ENCODE measurements at regions not wholly inside any gene's neighbourhood (a gene's known extent, or its start where the extent isn't known, plus 50 kb on each side); places are given as distances from the start of the nearest gene placed in this dataset.

DNA sequence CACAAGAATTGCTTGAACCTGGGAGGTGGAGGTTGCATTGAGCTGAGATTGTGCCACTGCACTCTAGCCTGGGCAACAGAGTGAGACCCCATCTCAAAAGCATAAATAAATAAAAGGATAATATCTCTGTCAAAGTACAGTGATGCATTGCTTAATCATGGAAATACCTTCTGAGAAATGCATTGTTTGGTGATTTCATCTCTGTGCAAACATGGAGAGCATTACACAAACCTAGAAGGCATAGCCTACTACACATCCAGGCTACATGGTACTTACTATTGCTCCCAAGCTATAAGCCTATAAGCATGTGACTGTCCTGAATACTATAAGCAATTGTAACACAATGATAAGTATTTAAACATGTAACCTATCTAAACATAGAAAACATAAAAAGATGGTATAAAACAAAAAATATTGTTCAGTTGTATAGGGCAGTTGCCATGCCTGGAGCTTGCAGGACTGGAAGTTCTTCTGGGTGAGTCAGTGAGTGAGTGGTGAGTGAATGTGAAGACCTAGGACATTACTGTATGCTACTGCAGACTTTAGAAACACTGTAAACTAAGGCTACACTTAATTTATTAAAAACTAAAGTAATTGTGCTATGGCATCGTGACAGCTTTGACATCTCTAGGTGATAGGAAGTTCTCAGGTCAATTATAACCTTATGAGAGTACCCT is 93.6 kb upstream of the SNRPN start:
- Histone ChIP-seq H3K27me3 (no peaks in the 10 kb centered on the region), H3K27ac (no peak overlapping the region), H3K4me1 (ENCODE audit: insufficient read depth) (no peaks in the 10 kb centered on the region), H3K9me2 (replicated peaks; ENCODE audit: insufficient read depth) (no peaks in the 10 kb centered on the region), H2AFZ (no peak overlapping the region), H3K9me3 (ENCODE audit: low read depth) (no peaks in the 10 kb centered on the region), H3K4me3 (no peak overlapping the region), H4K20me1 (ENCODE audit: insufficient read depth, poor library complexity, severe bottlenecking) (no peaks in the 10 kb centered on the region), H3K4me2 (no peak overlapping the region), H3K79me2 (no peaks in the 10 kb centered on the region), H3K36me3 (replicated peaks; ENCODE audit: insufficient read depth, low read depth) (no peaks in the 10 kb centered on the region)
- DNase-seq (ENCODE audit: low spot score) = no peak
- TF ChIP-seq, protein P1, sequence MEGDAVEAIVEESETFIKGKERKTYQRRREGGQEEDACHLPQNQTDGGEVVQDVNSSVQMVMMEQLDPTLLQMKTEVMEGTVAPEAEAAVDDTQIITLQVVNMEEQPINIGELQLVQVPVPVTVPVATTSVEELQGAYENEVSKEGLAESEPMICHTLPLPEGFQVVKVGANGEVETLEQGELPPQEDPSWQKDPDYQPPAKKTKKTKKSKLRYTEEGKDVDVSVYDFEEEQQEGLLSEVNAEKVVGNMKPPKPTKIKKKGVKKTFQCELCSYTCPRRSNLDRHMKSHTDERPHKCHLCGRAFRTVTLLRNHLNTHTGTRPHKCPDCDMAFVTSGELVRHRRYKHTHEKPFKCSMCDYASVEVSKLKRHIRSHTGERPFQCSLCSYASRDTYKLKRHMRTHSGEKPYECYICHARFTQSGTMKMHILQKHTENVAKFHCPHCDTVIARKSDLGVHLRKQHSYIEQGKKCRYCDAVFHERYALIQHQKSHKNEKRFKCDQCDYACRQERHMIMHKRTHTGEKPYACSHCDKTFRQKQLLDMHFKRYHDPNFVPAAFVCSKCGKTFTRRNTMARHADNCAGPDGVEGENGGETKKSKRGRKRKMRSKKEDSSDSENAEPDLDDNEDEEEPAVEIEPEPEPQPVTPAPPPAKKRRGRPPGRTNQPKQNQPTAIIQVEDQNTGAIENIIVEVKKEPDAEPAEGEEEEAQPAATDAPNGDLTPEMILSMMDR (IDR thresholded peaks at IDR 0.05; ENCODE audit: poor library complexity) = no peak
- TF ChIP-seq EZH2phosphoT487 (IDR thresholded peaks at IDR 0.05; ENCODE audit: low read depth, severe bottlenecking, unreplicated experiment) (no peak), EZH2 (IDR thresholded peaks at IDR 0.05; ENCODE audit: borderline replicate concordance) (no peak)
- WGBS (ENCODE audit: low lambda C conversion rate, missing lambda C conversion rate) = 69% methylated on average over 1 of the region's 1 CpG

DNA sequence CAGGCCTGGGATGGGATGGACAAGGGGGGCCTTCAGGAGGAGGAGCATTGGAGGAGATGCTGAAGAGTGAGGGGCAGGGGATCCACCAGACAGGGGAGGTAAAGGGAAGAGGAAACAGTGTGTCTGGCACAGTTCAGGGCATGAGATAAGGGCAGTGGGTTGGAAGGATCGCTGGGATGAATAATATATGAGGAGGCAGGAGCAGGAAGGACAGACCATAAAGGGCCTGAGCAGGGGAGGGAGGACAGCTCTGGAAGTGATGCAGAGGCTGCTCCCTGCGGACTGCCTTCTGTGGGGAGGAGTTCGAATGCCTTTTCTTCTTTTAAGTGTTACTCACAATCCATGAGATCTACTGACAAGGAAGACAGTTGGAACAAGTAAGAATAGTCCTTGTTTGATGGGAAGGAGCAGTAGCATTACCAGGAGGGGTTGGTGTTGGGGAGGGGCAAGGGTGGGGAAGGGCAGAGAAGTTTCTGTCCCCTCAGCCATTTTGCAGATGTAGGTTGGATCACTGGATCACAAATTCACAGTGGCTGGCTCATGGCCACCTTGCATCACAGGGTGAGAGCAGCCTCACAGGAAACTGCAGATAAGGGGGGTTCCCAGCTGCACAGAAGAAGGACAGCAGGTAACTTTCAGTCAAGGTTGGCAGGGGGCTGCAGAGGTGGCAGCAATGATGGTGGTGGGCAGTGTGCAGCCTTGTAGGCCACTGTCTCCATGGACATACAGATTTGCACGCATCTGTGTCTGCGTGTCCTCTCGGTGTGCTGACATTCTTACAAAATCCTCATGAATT is 91.9 kb upstream of the SNRPN start:
- Histone ChIP-seq H3K9me2 (replicated peaks; ENCODE audit: insufficient read depth) (no peaks in the 10 kb centered on the region), H3K27ac (no peak overlapping the region), H4K20me1 (ENCODE audit: insufficient read depth, poor library complexity, severe bottlenecking) (no peaks in the 10 kb centered on the region), H2AFZ (no peak overlapping the region), H3K9me3 (ENCODE audit: low read depth) (no peaks in the 10 kb centered on the region), H3K4me2 (no peak overlapping the region), H3K79me2 (no peaks in the 10 kb centered on the region), H3K36me3 (replicated peaks; ENCODE audit: insufficient read depth, low read depth) (no peaks in the 10 kb centered on the region), H3K4me3 (no peak overlapping the region), H3K27me3 (no peaks in the 10 kb centered on the region), H3K4me1 (ENCODE audit: insufficient read depth) (no peaks in the 10 kb centered on the region)
- no peak for TF ChIP-seq EZH2phosphoT487 (IDR thresholded peaks at IDR 0.05; ENCODE audit: low read depth, severe bottlenecking, unreplicated experiment)
- TF ChIP-seq EZH2 (IDR thresholded peaks at IDR 0.05; ENCODE audit: borderline replicate concordance) = no peak
- TF ChIP-seq, protein P1 (IDR thresholded peaks at IDR 0.05; ENCODE audit: poor library complexity) = no peak
- 73% methylated on average over 6 of the region's 6 CpGs for WGBS (ENCODE audit: low lambda C conversion rate, missing lambda C conversion rate)
- DNase-seq (ENCODE audit: low spot score) = no peak

DNA sequence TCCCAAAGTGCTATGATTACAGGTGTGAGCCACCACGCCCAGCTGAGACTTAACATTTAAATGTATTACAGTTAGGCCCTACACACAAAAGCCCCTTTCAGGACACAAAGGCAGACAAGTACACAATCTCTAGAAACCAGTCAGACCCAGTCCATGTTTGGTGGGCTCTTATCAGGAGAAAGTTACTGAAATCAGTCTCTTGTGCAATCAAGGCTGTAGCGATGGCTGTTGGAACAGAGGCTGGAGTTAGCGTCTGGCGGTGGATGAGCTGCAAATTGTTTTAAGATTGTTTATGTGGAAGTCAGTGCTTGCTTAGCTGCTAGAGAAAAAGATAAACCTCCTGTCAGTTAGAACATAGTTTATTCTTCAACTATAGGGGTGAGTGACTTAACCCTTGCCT is 89.5 kb upstream of the SNRPN start:
- TF ChIP-seq EZH2phosphoT487 (IDR thresholded peaks at IDR 0.05; ENCODE audit: low read depth, severe bottlenecking, unreplicated experiment) = no peak
- TF ChIP-seq, protein P1 (IDR thresholded peaks at IDR 0.05; ENCODE audit: poor library complexity) = no peak
- H3K27ac ChIP-seq = no peak overlapping the region
- H3K9me3 ChIP-seq (ENCODE audit: low read depth) = no peaks in the 10 kb centered on the region
- H3K79me2 ChIP-seq = no peaks in the 10 kb centered on the region
- WGBS (ENCODE audit: low lambda C conversion rate, missing lambda C conversion rate) = 67% methylated on average over 4 of the region's 4 CpGs
- H3K4me2 ChIP-seq = no peak overlapping the region
- no peaks in the 10 kb centered on the region for H3K9me2 ChIP-seq (replicated peaks; ENCODE audit: insufficient read depth)
- H4K20me1 ChIP-seq (ENCODE audit: insufficient read depth, poor library complexity, severe bottlenecking) = no peaks in the 10 kb centered on the region
- no peaks in the 10 kb centered on the region for H3K36me3 ChIP-seq (replicated peaks; ENCODE audit: insufficient read depth, low read depth)
- no peak overlapping the region for H2AFZ ChIP-seq
- no peaks in the 10 kb centered on the region for H3K4me1 ChIP-seq (ENCODE audit: insufficient read depth)
- DNase-seq (ENCODE audit: low spot score) = no peak
- H3K27me3 ChIP-seq = no peaks in the 10 kb centered on the region
- H3K4me3 ChIP-seq = no peak overlapping the region
